HG03442 (cell line): ENCODE measurements at regions not wholly inside any gene's neighbourhood (a gene's known extent, or its start where the extent isn't known, plus 50 kb on each side); places are given as distances from the start of the nearest gene placed in this dataset.
"Not testable (repeated sequence)": the region's sequence is repeated elsewhere in the genome, so short reads cannot be mapped to it uniquely, and the experiment has no call there.

Experiments
- ATAC-seq: cut with Tn5 transposase; IDR thresholded peaks from one replicate; pipeline ENCODE4 v1.9.1; 2021; ENCODE audit warnings: mild to moderate bottlenecking, moderate library complexity; ENCODE audit not compliant: unreplicated experiment

GRCh38 chr21:35547946-35548774 lies 499.1 kb upstream of the RUNX1 start:
- no peak for ATAC-seq

GRCh38 chr21:35543746-35544145 lies 494.6 kb upstream of the RUNX1 start:
- no peak for ATAC-seq

DNA sequence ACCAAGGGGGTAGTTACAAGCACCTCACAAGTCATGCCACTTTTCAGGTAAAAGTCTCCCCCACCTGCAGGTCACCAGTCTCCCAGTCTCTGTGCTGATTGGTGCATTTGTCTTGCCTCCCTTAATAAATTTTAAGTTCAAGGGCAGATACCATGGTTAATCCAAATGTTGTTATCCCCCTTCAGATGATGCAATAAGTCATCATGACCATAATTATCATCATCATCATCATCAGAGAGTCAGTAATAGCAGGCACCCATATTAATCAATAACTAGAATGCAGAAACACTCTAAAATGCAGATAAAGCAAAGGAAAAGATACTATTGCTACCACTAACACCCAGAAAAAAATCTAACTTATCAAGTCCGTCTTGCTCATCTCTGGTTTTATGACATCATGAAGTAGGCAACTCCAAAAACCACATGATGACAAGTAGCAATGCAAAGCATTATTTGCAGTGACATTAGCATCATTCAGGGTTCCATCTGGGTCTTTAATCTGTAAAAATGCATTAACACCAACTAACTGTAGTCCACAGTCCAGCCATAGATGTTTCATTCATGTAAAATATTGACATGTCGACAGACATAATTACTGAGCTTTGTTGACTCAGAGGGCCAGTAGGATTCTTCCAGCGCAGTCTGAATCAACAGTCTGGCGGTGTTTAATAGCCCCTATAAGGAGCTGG lies 492.0 kb upstream of the RUNX1 start:
- ATAC-seq = no peak

GRCh38 chr21:35538386-35538785 lies 489.3 kb upstream of the RUNX1 start:
- ATAC-seq = no peak

GRCh38 chr21:35537604-35538003 lies 488.5 kb upstream of the RUNX1 start:
- no peak for ATAC-seq

DNA sequence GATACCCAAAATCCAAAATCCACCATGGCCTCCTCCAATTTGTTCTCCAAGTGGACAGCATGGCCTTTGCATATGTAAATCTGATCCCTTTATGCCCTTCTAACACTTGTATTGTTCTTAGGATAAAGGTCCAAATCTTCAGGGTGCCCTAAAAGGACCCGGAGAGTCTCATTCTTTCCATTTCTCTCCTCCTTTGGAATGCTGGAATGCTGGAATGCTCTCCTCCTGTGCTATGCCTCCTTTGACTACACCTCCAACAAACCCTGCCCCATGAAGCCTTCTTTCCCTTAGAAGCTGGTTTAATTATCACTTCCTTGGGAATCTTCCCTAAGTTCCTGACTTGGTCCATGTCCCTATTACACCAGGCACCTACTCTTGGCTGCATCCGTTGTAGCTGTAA lies 484.8 kb upstream of the RUNX1 start:
- no peak for ATAC-seq

GRCh38 chr21:35530766-35531165 lies 481.7 kb upstream of the RUNX1 start:
- no peak for ATAC-seq

- ATAC-seq = no peak
Observed at GRCh38 chr21:35529171-35529863, 480.2 kb upstream of the RUNX1 start.

GRCh38 chr21:35528116-35529042 lies 479.3 kb upstream of the RUNX1 start:
- ATAC-seq = no peak

DNA sequence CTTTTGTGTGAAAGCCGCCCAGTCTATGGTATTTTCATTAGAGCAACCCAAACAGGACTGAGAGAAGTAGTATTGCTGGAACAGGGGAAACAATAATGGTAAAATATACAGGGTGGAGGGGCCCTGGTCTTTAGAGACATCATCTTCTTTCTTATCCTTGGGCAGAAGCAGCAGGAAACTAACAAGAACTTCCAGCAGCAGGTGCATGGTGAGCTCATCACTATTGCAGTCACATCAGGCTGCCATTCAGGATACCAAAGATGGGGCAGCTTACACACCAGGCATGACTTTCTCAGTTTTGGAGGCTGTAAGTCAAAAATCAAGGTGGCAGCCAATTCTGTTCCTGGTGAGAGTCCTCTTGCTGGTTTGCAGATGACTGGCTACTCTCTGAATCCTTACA lies 478.3 kb upstream of the RUNX1 start:
- ATAC-seq = no peak

DNA sequence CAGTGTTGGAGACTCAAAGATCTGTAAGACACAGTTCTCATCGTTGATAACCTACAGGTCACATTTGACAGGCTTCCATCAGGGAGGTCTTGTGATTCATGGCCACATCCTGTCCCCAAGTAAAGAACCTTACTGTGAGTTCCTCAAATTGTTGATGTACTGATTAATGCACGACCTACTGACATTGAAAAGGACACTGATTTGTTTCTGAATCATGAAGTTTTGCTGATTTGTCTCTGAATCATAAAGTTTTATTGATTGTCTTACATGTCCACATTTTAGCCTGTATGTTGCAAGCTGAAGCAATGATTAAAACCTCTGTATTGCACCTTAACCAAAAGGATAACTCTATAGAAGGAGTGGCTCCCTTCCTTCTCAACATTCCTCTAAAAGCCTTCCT lies 476.3 kb upstream of the RUNX1 start:
- ATAC-seq = no peak

GRCh38 chr21:35521852-35522505 lies 472.9 kb upstream of the RUNX1 start:
- no peak for ATAC-seq

DNA sequence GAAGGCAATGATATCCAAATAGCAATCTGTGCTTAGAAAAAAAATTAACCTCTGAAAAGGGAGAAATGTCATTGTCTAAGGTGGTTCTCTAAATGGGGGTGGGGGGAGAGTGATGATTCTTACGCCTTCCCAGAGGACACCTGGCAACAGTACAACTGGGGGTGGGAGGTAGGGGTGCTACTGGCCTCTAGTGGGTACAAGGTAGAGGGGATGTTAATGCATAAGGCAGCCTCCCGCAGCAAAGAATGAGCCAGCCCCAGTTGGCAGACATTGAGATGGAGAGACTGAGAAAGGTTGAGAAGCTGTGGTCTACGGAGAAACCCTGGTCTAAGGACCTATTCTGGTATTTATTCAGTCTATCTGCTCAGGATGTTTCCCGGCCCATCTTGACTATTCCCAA lies 472.2 kb upstream of the RUNX1 start:
- ATAC-seq = no peak

DNA sequence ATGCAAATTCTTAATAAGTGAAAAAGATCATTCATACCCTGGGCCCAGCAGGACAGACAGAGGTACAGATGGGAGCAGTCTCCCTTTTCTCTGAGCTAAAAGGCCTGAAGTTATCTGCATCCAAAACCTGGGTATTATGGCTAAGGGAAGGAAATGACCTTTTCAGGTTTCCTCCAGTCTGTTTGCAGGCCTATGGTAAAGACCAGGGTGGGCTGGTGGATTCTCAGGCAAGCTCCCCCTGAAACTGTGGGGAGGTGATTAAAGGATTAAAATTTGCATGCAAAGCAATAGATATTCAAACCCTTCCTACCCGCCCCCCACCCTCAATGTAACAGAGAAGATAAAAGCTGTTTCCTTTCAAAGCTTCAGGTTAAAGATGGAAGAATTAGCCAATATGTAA lies 471.8 kb upstream of the RUNX1 start:
- ATAC-seq = no peak

- no peak for ATAC-seq
Observed at GRCh38 chr21:35520302-35520701, 471.2 kb upstream of the RUNX1 start.

DNA sequence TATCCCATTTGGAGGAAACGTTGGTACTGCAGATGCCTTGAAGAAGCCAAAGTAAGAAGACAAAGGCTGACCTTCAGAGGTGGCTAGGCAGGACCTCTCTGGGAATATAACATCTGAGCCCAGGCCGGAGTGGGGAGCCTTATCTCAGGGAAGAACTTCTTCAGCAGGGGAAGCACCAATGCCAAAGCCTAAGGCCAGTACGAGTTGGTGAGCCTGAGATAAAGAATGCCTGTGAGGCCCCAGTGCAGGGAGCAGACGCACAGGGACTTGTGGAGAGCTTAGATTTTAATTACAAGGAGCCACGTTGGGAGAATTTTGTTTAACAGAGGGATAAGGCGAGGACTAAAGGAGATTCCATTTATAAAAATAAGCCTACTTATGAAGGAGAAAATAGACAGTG lies 468.8 kb upstream of the RUNX1 start:
- ATAC-seq = no peak

DNA sequence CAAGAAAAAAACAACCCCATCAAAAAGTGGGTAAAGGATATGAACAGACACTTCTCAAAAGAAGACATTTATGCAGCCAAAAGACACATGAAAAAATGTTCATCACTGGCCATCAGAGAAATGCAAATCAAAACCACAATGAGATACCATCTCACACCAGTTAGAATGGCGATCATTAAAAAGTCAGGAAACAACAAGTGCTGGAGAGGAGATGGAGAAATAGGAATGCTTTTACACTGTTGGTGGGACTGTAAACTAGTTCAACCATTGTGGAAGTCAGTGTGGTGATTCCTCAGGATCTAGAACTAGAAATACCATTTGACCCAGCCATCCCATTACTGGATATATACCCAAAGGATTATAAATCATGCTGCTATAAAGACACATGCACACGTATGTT lies 467.2 kb upstream of the RUNX1 start:
- not testable (repeated sequence) for ATAC-seq

DNA sequence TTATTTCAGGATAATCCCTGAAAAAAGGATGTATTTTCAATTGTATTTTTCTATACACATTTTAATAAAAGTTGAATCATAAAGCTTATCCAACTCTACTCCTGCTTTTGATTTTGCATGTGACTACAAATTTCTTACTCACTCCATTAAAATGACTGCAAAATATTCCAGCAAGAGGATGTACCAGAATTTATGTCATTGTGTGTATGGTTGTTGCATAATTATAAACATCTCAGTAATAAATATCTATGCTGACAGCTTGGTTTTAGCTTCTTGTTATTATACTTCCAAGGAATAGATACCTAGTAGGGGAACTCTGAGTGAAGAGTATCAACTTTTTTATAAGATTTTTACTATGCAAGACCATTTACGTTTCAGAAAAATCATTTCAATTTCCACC lies 463.2 kb upstream of the RUNX1 start:
- ATAC-seq = no peak

DNA sequence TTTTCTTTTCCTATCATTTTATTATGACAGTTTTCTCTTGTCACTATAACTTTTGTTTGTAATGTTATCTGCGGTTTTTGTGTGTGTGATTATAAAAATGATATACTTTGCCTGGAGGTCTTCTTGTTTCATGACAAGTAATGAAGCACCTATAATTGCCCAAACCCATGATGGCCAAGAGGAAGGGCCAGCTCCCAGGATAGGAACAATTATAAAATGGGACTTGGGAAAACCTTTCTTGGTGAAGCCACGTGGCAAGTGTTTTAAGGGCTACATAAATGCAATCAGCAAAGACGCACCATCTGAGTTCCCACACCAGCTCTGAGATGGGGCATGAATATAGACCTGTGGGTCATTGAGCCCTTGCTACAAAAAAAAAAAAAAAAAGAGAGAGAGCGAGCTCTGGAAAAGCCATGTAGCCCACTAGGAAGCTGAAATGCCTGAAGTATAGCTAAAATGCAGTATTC lies 462.6 kb upstream of the RUNX1 start:
- ATAC-seq = no peak
